GM10248 (cell line): ENCODE measurements at regions not wholly inside any gene's neighbourhood (a gene's known extent, or its start where the extent isn't known, plus 50 kb on each side); places are given as distances from the start of the nearest gene placed in this dataset.

ENCODE experiments used
- CTCF ChIA-PET: fragments of 300-600 bp; sonication (Branson Sonifier 250); formaldehyde crosslinking; extraction: SDS; loops from one replicate; lab custom pipeline; 2021; ENCODE audit warnings: antibody characterized with exemption; lab: Yijun Ruan, JAX
- POLR2A ChIA-PET: fragments of 350-650 bp; sonication (Branson Sonifier 250); formaldehyde crosslinking; extraction: SDS; loops from one replicate; lab custom pipeline; 2020; ENCODE audit warnings: antibody characterized with exemption; lab: Yijun Ruan, JAX
- DNase-seq: peaks from one replicate; pipeline ENCODE4 v3.0.0; 2012; ENCODE audit errors: extremely low spot score
- TF ChIP-seq, protein P1 (sequence below): IDR thresholded peaks from 2 replicates; pipeline ENCODE4 v1.5.1; 2012; ENCODE audit warnings: mild to moderate bottlenecking, low read depth; ENCODE audit errors: extremely low read depth, missing control alignments, control extremely low read depth

GRCh38 chr4:74640111-74640903 lies 154.0 kb downstream of the BTC start:
- DNase-seq, result no peak
- ChIA-PET POLR2A (no interaction called here), CTCF (interaction anchor here (1.0 to 2.3 kb wide), 4 partner anchors 11 to 38 kb away, joined by 3 to 9 read pairs (median 5); no protein-coding TSS in a partner anchor)
- TF ChIP-seq, protein P1, sequence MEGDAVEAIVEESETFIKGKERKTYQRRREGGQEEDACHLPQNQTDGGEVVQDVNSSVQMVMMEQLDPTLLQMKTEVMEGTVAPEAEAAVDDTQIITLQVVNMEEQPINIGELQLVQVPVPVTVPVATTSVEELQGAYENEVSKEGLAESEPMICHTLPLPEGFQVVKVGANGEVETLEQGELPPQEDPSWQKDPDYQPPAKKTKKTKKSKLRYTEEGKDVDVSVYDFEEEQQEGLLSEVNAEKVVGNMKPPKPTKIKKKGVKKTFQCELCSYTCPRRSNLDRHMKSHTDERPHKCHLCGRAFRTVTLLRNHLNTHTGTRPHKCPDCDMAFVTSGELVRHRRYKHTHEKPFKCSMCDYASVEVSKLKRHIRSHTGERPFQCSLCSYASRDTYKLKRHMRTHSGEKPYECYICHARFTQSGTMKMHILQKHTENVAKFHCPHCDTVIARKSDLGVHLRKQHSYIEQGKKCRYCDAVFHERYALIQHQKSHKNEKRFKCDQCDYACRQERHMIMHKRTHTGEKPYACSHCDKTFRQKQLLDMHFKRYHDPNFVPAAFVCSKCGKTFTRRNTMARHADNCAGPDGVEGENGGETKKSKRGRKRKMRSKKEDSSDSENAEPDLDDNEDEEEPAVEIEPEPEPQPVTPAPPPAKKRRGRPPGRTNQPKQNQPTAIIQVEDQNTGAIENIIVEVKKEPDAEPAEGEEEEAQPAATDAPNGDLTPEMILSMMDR, result no peak

GRCh38 chr4:74642006-74642405 lies 152.3 kb downstream of the BTC start:
- no peak for DNase-seq
- ChIA-PET POLR2A (no interaction called here), CTCF (interaction anchor here (1.5 to 2.0 kb wide), 2 partner anchors 13 to 19 kb away, joined by 4 to 9 read pairs; no protein-coding TSS in a partner anchor)
- TF ChIP-seq, protein P1, result no peak

- ChIA-PET POLR2A (no interaction called here), CTCF (interaction anchor here (0.9 kb wide), 1 partner anchor 14 kb away, joined by 3 read pairs; no protein-coding TSS in a partner anchor)
- TF ChIP-seq, protein P1, result no peak
- DNase-seq, result no peak
Observed at GRCh38 chr4:74649193-74649592, 145.1 kb downstream of the BTC start.

GRCh38 chr4:74651198-74651597 lies 143.1 kb downstream of the BTC start:
- no peak for DNase-seq
- ChIA-PET POLR2A (no interaction called here), CTCF (no interaction called here)
- TF ChIP-seq, protein P1, result no peak

DNA sequence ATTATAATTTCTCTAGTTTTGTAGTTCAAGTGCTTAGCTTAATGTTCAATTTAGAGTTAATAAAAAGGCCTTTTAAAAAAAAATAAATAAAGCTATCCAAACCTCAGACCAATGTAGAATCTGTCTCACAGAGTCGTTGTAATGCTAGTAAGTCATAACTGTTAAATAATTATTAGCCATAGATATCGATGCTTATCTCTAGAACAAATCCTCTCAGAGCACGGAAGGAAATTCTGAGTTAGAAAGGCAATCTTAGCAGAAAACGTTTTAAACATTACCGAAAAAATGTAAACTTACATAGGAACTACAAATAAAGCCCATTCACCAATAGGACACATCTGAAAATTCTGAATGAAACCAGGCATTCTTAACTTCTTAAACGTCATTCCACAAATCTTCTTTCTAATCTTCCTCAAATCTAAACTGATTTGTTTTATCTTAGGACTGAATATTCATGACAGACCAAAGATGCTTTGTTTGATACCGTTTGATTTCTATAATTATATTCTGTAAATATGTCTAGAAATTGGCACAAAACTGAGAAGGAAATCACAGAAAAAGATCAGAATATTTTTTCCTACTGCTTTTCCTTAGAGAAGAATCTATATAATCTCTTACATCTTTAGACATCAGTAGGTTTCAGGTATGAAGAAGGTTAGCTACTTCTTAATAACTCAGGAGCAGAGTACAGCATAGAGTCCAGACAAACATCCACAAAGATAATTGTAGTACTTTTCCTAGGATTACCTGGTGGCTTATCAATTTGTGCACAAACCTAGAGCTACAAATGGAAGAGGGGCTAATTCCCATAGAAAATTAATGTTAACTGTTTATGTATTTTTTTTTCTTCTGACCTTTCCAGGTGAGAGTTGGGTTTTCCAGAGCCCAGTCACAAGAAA lies 140.7 kb downstream of the BTC start:
- no peak for DNase-seq
- TF ChIP-seq, protein P1, result no peak
- ChIA-PET POLR2A (no interaction called here), CTCF (no interaction called here)

DNA sequence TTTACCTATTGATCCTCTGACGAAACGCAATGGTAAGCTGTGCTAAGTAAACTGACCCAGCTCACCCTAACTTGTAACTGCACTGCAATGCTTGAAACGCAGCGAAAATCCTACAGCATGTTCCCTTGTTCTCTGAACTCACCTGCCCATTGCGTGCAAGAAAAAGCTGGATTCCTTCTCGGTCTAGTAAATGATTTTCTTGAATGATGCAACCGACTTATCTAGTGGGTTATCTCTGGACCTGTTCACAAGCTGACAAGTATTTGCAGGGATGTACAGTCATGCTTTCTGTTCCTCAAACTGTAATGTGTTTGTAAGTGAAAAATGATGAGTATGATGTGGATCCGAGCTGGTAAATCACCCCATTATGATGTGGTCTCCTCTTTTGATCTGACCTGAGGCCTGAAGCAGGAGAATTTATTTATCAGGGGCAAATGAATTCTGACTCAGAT lies 140.1 kb downstream of the BTC start:
- CTCF ChIA-PET, result no interaction called here
- POLR2A ChIA-PET, result no interaction called here
- TF ChIP-seq, protein P1, result no peak
- DNase-seq, result no peak
